Cardiac fibroblast (primary cell): ENCODE measurements at regions not wholly inside any gene's neighbourhood (a gene's known extent, or its start where the extent isn't known, plus 50 kb on each side); places are given as distances from the start of the nearest gene placed in this dataset.
A peak's percentile ranks its signal among the peaks of the same experiment; 100 is the strongest.

ENCODE experiments used
- DNase-seq, 2 donors: peaks; one replicate each; pipeline versions ENCODE4 v3.0.0 to v3.0.0-alpha.2; 2010; ENCODE audit warnings: low read depth in 2 of 2
- H3K4me3 ChIP-seq, 2 donors: replicated peaks in 1 of 2; 1 replicate in 1 of 2; 2 replicates in 1 of 2; pipeline ENCODE4 v1.5.1; 2011; ENCODE audit warnings: low read depth in 2 of 2, low read length in 2 of 2, mild to moderate bottlenecking in 2 of 2, moderate library complexity in 1 of 2
- TF ChIP-seq, protein P1 (sequence below): IDR thresholded peaks from one replicate; pipeline ENCODE4 v1.5.1; 2011; ENCODE audit warnings: low read depth, mild to moderate bottlenecking, low read length, inconsistent platforms

GRCh38 chr11:128208329-128209137 lies 378.8 kb downstream of the ETS1 start:
- no peak overlapping the region for H3K4me3 ChIP-seq
- TF ChIP-seq, protein P1, sequence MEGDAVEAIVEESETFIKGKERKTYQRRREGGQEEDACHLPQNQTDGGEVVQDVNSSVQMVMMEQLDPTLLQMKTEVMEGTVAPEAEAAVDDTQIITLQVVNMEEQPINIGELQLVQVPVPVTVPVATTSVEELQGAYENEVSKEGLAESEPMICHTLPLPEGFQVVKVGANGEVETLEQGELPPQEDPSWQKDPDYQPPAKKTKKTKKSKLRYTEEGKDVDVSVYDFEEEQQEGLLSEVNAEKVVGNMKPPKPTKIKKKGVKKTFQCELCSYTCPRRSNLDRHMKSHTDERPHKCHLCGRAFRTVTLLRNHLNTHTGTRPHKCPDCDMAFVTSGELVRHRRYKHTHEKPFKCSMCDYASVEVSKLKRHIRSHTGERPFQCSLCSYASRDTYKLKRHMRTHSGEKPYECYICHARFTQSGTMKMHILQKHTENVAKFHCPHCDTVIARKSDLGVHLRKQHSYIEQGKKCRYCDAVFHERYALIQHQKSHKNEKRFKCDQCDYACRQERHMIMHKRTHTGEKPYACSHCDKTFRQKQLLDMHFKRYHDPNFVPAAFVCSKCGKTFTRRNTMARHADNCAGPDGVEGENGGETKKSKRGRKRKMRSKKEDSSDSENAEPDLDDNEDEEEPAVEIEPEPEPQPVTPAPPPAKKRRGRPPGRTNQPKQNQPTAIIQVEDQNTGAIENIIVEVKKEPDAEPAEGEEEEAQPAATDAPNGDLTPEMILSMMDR = no peak
- peak; percentile 98 for DNase-seq

GRCh38 chr11:128207861-128208321 lies 379.5 kb downstream of the ETS1 start:
- peak; percentile 98 to 99 for DNase-seq
- TF ChIP-seq, protein P1 = no peak
- H3K4me3 ChIP-seq = no peak overlapping the region

DNA sequence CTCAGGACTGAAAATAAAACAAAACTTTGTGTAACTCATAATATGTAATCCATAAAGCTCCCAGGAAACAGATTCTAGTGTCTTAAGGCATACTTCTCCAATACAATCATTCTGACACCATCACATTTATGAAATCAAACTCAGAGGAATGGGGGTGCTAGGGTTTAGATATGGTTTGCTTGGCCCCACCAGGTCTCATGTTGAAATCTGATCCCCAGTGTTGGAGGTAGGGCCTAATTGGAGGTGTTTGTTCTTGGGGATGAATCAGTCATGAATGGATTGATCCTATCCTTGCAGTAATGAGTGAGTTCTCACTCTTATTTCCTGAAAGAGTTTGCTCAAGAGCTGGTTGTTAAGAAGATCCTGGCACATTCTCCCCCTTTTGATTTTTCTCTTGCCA lies 380.9 kb downstream of the ETS1 start:
- TF ChIP-seq, protein P1 = no peak
- no peak for DNase-seq

DNA sequence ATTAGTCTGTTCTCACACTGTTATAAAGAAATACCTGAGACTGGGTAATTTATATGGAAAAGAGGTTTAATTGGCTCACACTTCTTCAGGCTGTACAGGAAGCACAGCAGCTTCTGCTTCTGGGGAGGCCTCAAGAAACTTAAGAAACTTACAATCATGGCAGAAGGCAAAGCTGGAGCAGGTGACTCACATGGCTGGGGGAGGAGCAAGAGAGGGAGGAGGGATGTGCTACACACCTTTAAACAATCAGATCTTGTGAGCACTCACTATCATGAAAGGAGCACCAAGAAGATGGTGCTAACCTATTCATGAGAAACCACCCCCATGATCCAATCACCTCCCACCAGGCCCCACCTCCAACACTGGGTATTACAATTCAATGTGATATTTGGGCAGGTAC lies 381.6 kb downstream of the ETS1 start:
- TF ChIP-seq, protein P1 = no peak
- no peak for DNase-seq
- H3K4me3 ChIP-seq = no peak overlapping the region

More for the DNA sequence above, 380.9 kb downstream of the ETS1 start:
- no peak overlapping the region for H3K4me3 ChIP-seq

GRCh38 chr11:128204898-128205297 lies 382.5 kb downstream of the ETS1 start:
- no peak for DNase-seq
- H3K4me3 ChIP-seq = no peak overlapping the region
- TF ChIP-seq, protein P1 = peak; percentile 8

DNA sequence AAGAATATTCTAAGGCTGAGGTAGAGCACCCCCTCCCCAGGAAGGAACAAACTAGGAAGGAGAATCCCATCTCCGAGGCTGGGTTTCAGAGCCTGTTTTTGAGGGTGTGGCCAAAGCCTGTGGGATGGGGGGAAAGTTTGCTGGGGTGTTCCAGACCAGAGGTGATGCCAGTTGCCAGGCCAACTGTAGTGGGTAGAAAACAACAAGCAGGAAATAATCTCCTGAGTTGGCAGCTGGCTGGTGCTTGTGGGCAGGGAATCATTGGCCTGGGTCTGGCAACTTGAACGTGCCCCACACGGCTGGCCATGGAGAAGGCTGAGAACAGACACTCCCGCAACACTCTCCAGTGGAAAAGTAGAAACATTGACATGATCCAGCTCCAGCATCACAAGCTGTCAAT lies 385.6 kb downstream of the ETS1 start:
- H3K4me3 ChIP-seq = no peak overlapping the region
- DNase-seq = peak in 1 of 2 donors; percentile 15
- TF ChIP-seq, protein P1 = no peak

DNA sequence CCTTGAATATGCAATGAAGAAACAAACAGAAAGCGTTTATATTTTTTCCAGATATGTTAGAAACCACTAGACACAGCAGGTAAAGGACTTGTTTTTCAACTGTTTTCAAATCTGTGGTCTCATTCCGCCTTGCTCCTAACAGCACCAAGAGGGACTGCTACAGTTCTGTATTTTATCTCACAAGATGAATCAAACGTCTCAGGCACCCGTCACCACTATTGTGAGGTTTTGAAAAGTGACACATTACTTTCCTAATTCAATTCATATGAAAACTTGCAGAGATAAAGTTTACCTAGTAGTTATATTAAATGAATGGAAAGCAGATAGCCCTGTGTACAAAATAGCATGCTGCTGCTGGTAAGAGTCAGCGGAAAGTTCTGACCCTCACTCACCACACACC lies 386.3 kb downstream of the ETS1 start:
- TF ChIP-seq, protein P1 = no peak
- no peak overlapping the region for H3K4me3 ChIP-seq
- no peak for DNase-seq
